Bone marrow (tissue), 2 donors: ENCODE measurements at regions not wholly inside any gene's neighbourhood (a gene's known extent, or its start where the extent isn't known, plus 50 kb on each side); places are given as distances from the start of the nearest gene placed in this dataset.

Experiments
- DNase-seq, 2 donors: peaks; one replicate each; lab custom pipeline; 2025; lab: John Stamatoyannopoulos, UW

GRCh38 chr13:99642006-99642405 lies 140.7 kb downstream of the TM9SF2 start:
- no peak for DNase-seq

- DNase-seq, result no peak
These were observed 139.0 kb downstream of the TM9SF2 start for GRCh38 chr13:99640260-99640659.

- no peak for DNase-seq
These were observed 137.9 kb downstream of the TM9SF2 start for GRCh38 chr13:99639126-99639525.

GRCh38 chr13:99636728-99637353 lies 135.6 kb downstream of the TM9SF2 start:
- no peak for DNase-seq

- DNase-seq, result no peak
These were observed 135.0 kb downstream of the TM9SF2 start for GRCh38 chr13:99636306-99636705.

GRCh38 chr13:99634672-99635071 lies 133.4 kb downstream of the TM9SF2 start:
- no peak for DNase-seq

- no peak for DNase-seq
These were observed 129.1 kb downstream of the TM9SF2 start for GRCh38 chr13:99630269-99630898.

- DNase-seq, result no peak
These were observed 128.4 kb downstream of the TM9SF2 start for GRCh38 chr13:99629641-99630040.

GRCh38 chr13:99628442-99628841 lies 127.2 kb downstream of the TM9SF2 start:
- DNase-seq, result no peak

- DNase-seq, result no peak
These were observed 125.3 kb downstream of the TM9SF2 start for GRCh38 chr13:99626461-99627082.

GRCh38 chr13:99624936-99625540 lies 123.8 kb downstream of the TM9SF2 start:
- no peak for DNase-seq

- DNase-seq, result no peak
These were observed 119.5 kb downstream of the TM9SF2 start for GRCh38 chr13:99620806-99621205.

- no peak for DNase-seq
These were observed 117.9 kb downstream of the TM9SF2 start for GRCh38 chr13:99619207-99619606.

- DNase-seq, result peak in 1 of 2 donors; percentile 5
These were observed 116.4 kb downstream of the TM9SF2 start for GRCh38 chr13:99617474-99618255.

- peak in 1 of 2 donors; percentile 37 for DNase-seq
These were observed 113.2 kb downstream of the TM9SF2 start for GRCh38 chr13:99614465-99614885.
